HepG2 (cell line): ENCODE measurements at regions not wholly inside any gene's neighbourhood (a gene's known extent, or its start where the extent isn't known, plus 50 kb on each side); places are given as distances from the start of the nearest gene placed in this dataset.

Experiments
- BRD4 ChIP-seq: sonication (generic); formaldehyde crosslinking; IDR thresholded peaks from 2 replicates; pipeline ENCODE4 v1.4.0; 2020; ENCODE audit warnings: missing genetic modification reagents
- CBX2 ChIP-seq, 2 experiments: fragments of 200-600 bp in 1 of 2; sonication (generic); formaldehyde crosslinking in 1 of 2; IDR thresholded peaks; 2 replicates each; pipeline versions ENCODE4 v1.7.0 to v1.8.1; 2018 to 2022; ENCODE audit warnings: low read depth in 2 of 2, low read length in 1 of 2, mild to moderate bottlenecking in 1 of 2, missing genetic modification reagents in 1 of 2
- DPF2 ChIP-seq: sonication (generic); formaldehyde crosslinking; IDR thresholded peaks from 2 replicates; pipeline ENCODE4 v1.4.0; 2020; ENCODE audit warnings: mild to moderate bottlenecking, low read depth, missing genetic modification reagents, borderline replicate concordance
- ERF ChIP-seq: IDR thresholded peaks from 2 replicates; pipeline ENCODE4 v1.6.1; 2018; ENCODE audit warnings: missing biosample characterization, missing genetic modification reagents
- FOXP1 ChIP-seq, 2 experiments: fragments of 450-650 bp in 1 of 2; IDR thresholded peaks; 2 replicates each; pipeline ENCODE4 v1.6.1; 2017 to 2018; ENCODE audit warnings: antibody characterized with exemption in 1 of 2
- HNF4G ChIP-seq, 2 experiments: sonication (generic) in 1 of 2; formaldehyde crosslinking in 1 of 2; IDR thresholded peaks; 2 replicates each; pipeline versions ENCODE4 v1.4.0 to v1.6.1; 2011 to 2020; ENCODE audit warnings: borderline replicate concordance in 2 of 2, low read depth in 2 of 2, mild to moderate bottlenecking in 2 of 2, low read length in 1 of 2, missing genetic modification reagents in 1 of 2, moderate library complexity in 1 of 2
- IRF2 ChIP-seq: IDR thresholded peaks from 2 replicates; pipeline ENCODE4 v1.6.1; 2018; ENCODE audit warnings: missing genetic modification reagents, missing compliant biosample characterization
- KLF6 ChIP-seq: IDR thresholded peaks from 2 replicates; pipeline ENCODE4 v1.8.0; 2016; ENCODE audit warnings: missing biosample characterization, missing genetic modification reagents
- NCOR1 ChIP-seq: fragments of 200-600 bp; sonication (generic); IDR thresholded peaks from 2 replicates; pipeline ENCODE4 v1.7.0; 2017; ENCODE audit warnings: antibody characterized with exemption, low read length, borderline replicate concordance
- NFE2 ChIP-seq: sonication (generic); formaldehyde crosslinking; IDR thresholded peaks from 2 replicates; pipeline ENCODE4 v1.4.0; 2020; ENCODE audit warnings: missing genetic modification reagents
- NFIB ChIP-seq: sonication (generic); formaldehyde crosslinking; IDR thresholded peaks from 2 replicates; pipeline ENCODE4 v1.9.0; 2021; ENCODE audit warnings: missing genetic modification reagents, mild to moderate bottlenecking, borderline replicate concordance
- PPARG ChIP-seq: conservative IDR thresholded peaks from 2 replicates; pipeline ENCODE4 v1.6.1; 2016; ENCODE audit warnings: missing biosample characterization, missing genetic modification reagents
- RARA ChIP-seq: IDR thresholded peaks from 2 replicates; pipeline ENCODE4 v1.6.1; 2016; ENCODE audit warnings: missing genetic modification reagents, missing compliant biosample characterization
- SKI ChIP-seq: fragments of 450-650 bp; IDR thresholded peaks from one replicate; pipeline ENCODE4 v1.6.1; 2018; ENCODE audit warnings: mild to moderate bottlenecking; ENCODE audit not compliant: partially characterized antibody
- SOX5 ChIP-seq: IDR thresholded peaks from 2 replicates; pipeline ENCODE4 v1.6.1; 2016; ENCODE audit warnings: borderline replicate concordance
- SP140L ChIP-seq: sonication (generic); formaldehyde crosslinking; IDR thresholded peaks from 2 replicates; pipeline ENCODE4 v1.4.0; 2020; ENCODE audit warnings: missing genetic modification reagents, borderline replicate concordance
- TEAD2 ChIP-seq: sonication (generic); formaldehyde crosslinking; IDR thresholded peaks from 2 replicates; pipeline ENCODE4 v1.9.0; 2021; ENCODE audit warnings: missing genetic modification reagents
- THAP8 ChIP-seq: sonication (generic); formaldehyde crosslinking; IDR thresholded peaks from 2 replicates; pipeline ENCODE4 v1.5.1; 2020; ENCODE audit warnings: missing genetic modification reagents, mild to moderate bottlenecking, borderline replicate concordance
- ZMYM4 ChIP-seq: sonication (generic); formaldehyde crosslinking; IDR thresholded peaks from 2 replicates; pipeline ENCODE4 v1.8.1; 2023; ENCODE audit warnings: mild to moderate bottlenecking, missing genetic modification reagents
- ZNF235 ChIP-seq: sonication (generic); formaldehyde crosslinking; IDR thresholded peaks from 2 replicates; pipeline ENCODE4 v1.8.1; 2023; ENCODE audit warnings: mild to moderate bottlenecking, missing genetic modification reagents, borderline replicate concordance
- ZNF460 ChIP-seq: sonication (generic); formaldehyde crosslinking; IDR thresholded peaks from 2 replicates; pipeline ENCODE4 v1.5.1; 2020; ENCODE audit warnings: missing genetic modification reagents, mild to moderate bottlenecking, borderline replicate concordance
- ZNF558 ChIP-seq: sonication (generic); formaldehyde crosslinking; IDR thresholded peaks from 2 replicates; pipeline ENCODE4 v1.9.0; 2022; ENCODE audit warnings: mild to moderate bottlenecking, missing genetic modification reagents, borderline replicate concordance
- ZNF720 ChIP-seq: sonication (generic); formaldehyde crosslinking; IDR thresholded peaks from 2 replicates; pipeline ENCODE4 v1.4.0; 2020; ENCODE audit warnings: missing genetic modification reagents
- TF ChIP-seq, protein P1 (sequence below): IDR thresholded peaks from 2 replicates; pipeline ENCODE4 v1.6.1; 2018; ENCODE audit warnings: missing genetic modification reagents, mild to moderate bottlenecking, missing compliant biosample characterization
- TF ChIP-seq, protein P2 (sequence below): sonication (generic); formaldehyde crosslinking; IDR thresholded peaks from 2 replicates; pipeline ENCODE4 v1.4.0; 2020; ENCODE audit warnings: missing genetic modification reagents
- TF ChIP-seq, protein P3 (sequence below): sonication (generic); formaldehyde crosslinking; IDR thresholded peaks from 2 replicates; pipeline ENCODE4 v1.5.0; 2020; ENCODE audit warnings: mild to moderate bottlenecking, missing genetic modification reagents, borderline replicate concordance

GRCh38 chr6:141877275-141877983 is 255.3 kb upstream of the GJE1 start (continued):
- TF ChIP-seq, protein P1, sequence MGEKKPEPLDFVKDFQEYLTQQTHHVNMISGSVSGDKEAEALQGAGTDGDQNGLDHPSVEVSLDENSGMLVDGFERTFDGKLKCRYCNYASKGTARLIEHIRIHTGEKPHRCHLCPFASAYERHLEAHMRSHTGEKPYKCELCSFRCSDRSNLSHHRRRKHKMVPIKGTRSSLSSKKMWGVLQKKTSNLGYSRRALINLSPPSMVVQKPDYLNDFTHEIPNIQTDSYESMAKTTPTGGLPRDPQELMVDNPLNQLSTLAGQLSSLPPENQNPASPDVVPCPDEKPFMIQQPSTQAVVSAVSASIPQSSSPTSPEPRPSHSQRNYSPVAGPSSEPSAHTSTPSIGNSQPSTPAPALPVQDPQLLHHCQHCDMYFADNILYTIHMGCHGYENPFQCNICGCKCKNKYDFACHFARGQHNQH: no peak
- TF ChIP-seq NFE2: no peak
- TF ChIP-seq, protein P2, sequence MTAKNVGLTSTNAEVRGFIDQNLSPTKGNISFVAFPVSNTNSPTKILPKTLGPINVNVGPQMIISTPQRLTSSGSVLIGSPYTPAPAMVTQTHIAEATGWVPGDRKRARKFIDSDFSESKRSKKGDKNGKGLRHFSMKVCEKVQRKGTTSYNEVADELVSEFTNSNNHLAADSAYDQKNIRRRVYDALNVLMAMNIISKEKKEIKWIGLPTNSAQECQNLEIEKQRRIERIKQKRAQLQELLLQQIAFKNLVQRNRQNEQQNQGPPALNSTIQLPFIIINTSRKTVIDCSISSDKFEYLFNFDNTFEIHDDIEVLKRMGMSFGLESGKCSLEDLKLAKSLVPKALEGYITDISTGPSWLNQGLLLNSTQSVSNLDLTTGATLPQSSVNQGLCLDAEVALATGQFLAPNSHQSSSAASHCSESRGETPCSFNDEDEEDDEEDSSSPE: no peak
- TF ChIP-seq ZMYM4 (CRISPR knock-in tag): peak; percentile 47; the same call in 1 of the 2 replicates
- TF ChIP-seq, protein P3, sequence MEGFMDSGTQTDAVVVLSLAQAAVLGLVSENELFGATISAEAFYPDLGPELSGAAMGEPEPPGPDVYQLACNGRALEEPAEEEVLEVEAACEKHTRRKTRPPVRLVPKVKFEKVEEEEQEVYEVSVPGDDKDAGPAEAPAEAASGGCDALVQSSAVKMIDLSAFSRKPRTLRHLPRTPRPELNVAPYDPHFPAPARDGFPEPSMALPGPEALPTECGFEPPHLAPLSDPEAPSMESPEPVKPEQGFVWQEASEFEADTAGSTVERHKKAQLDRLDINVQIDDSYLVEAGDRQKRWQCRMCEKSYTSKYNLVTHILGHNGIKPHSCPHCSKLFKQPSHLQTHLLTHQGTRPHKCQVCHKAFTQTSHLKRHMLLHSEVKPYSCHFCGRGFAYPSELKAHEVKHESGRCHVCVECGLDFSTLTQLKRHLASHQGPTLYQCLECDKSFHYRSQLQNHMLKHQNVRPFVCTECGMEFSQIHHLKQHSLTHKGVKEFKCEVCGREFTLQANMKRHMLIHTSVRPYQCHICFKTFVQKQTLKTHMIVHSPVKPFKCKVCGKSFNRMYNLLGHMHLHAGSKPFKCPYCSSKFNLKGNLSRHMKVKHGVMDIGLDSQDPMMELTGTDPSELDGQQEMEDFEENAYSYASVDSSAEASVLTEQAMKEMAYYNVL (CRISPR knock-in tag): no peak
- peak; percentile 71; the same call in 1 of the 2 replicates for TF ChIP-seq RARA (CRISPR knock-in tag)
- no peak for TF ChIP-seq NFIB
- TF ChIP-seq ZNF720: no peak
- no peak for TF ChIP-seq THAP8 (CRISPR knock-in tag)
- no peak for TF ChIP-seq ZNF460 (CRISPR knock-in tag)
- TF ChIP-seq SP140L (CRISPR knock-in tag): no peak
- no peak for TF ChIP-seq ZNF558 (CRISPR knock-in tag)
- peak; percentile 89 for TF ChIP-seq SOX5 (CRISPR knock-in tag)
- TF ChIP-seq BRD4 (CRISPR knock-in tag): no peak
- TF ChIP-seq IRF2 (CRISPR knock-in tag): 0 out of 2 replicates have a peak, but pooled peaks have one; percentile 37
- peak; percentile 34; the same call in 1 of the 2 replicates for TF ChIP-seq NCOR1
- TF ChIP-seq PPARG (CRISPR knock-in tag): peak; percentile 82
- TF ChIP-seq KLF6 (CRISPR knock-in tag): no peak
- TF ChIP-seq SKI: no peak
- no peak for TF ChIP-seq ERF (CRISPR knock-in tag)
- peak; percentile 64 for TF ChIP-seq HNF4G (IDR thresholded peaks at IDR 0.05; ENCODE audit: borderline replicate concordance, low read depth, low read length)
- TF ChIP-seq HNF4G (CRISPR knock-in tag; IDR thresholded peaks at IDR 0.05; ENCODE audit: borderline replicate concordance, low read depth): no peak; the same call in 1 of the 2 replicates
- TF ChIP-seq FOXP1 (IDR thresholded peaks at IDR 0.05): no peak
- TF ChIP-seq FOXP1 (CRISPR knock-in tag; IDR thresholded peaks at IDR 0.05): peak; percentile 84
- TF ChIP-seq CBX2 (IDR thresholded peaks at IDR 0.05; ENCODE audit: low read depth, low read length): no peak
- no peak for TF ChIP-seq CBX2 (CRISPR knock-in tag; IDR thresholded peaks at IDR 0.05; ENCODE audit: low read depth)
- TF ChIP-seq TEAD2 (CRISPR knock-in tag): no peak
- TF ChIP-seq DPF2 (CRISPR knock-in tag): no peak
- no peak for TF ChIP-seq ZNF235 (CRISPR knock-in tag)
